H9 (cell line): ENCODE measurements at regions not wholly inside any gene's neighbourhood (a gene's known extent, or its start where the extent isn't known, plus 50 kb on each side); places are given as distances from the start of the nearest gene placed in this dataset.

Experiments used
- DNase-seq: peaks from one replicate; pipeline ENCODE4 v3.0.0-alpha.2; 2017
- H2AFZ ChIP-seq: one replicate; pipeline ENCODE4 v1.6.1; 2013; ENCODE audit warnings: mild to moderate bottlenecking, low read length, control low read depth, moderate library complexity
- H2AK5ac ChIP-seq: 2 replicates; pipeline ENCODE4 v1.6.1; 2013; ENCODE audit warnings: low read length, control low read depth, mixed read lengths; ENCODE audit not compliant: insufficient read length
- H2BK120ac ChIP-seq: one replicate; pipeline ENCODE4 v1.6.1; 2013; ENCODE audit warnings: low read depth, mild to moderate bottlenecking, low read length, control low read depth, inconsistent platforms; ENCODE audit not compliant: poor library complexity, severe bottlenecking
- H2BK12ac ChIP-seq: 2 replicates; pipeline ENCODE4 v1.6.1; 2013; ENCODE audit warnings: low read length, control low read depth, mixed read lengths, low read depth; ENCODE audit not compliant: insufficient read length
- H2BK15ac ChIP-seq: 2 replicates; pipeline ENCODE4 v1.6.1; 2013; ENCODE audit warnings: low read depth, low read length, control low read depth
- H2BK20ac ChIP-seq: one replicate; pipeline ENCODE4 v1.6.1; 2013; ENCODE audit warnings: low read depth, mild to moderate bottlenecking, low read length, control low read depth, inconsistent platforms; ENCODE audit not compliant: poor library complexity, severe bottlenecking
- H2BK5ac ChIP-seq: 2 replicates; pipeline ENCODE4 v1.6.1; 2013; ENCODE audit warnings: low read length, control low read depth, mixed read lengths; ENCODE audit not compliant: insufficient read length
- H3K14ac ChIP-seq: 2 replicates; pipeline ENCODE4 v1.6.1; 2013; ENCODE audit warnings: low read length, control low read depth; ENCODE audit not compliant: insufficient read depth
- H3K18ac ChIP-seq: 2 replicates; pipeline ENCODE4 v1.6.1; 2013; ENCODE audit warnings: low read depth, mild to moderate bottlenecking, mixed read lengths, low read length, control low read depth; ENCODE audit not compliant: insufficient read length
- H3K23ac ChIP-seq: 2 replicates; pipeline ENCODE4 v1.6.1; 2013; ENCODE audit warnings: low read length, control low read depth, mixed read lengths, low read depth; ENCODE audit not compliant: insufficient read length
- H3K23me2 ChIP-seq: 2 replicates; pipeline ENCODE4 v1.6.1; 2013; ENCODE audit warnings: low read depth, mild to moderate bottlenecking, mixed read lengths, low read length, control low read depth; ENCODE audit not compliant: insufficient read length, poor library complexity, severe bottlenecking
- H3K27ac ChIP-seq: 2 replicates; pipeline ENCODE4 v1.5.1; 2013; ENCODE audit warnings: low read length, control low read depth, mixed read lengths, low read depth; ENCODE audit not compliant: insufficient read length
- H3K27me3 ChIP-seq: 2 replicates; pipeline ENCODE4 v1.6.1; 2013; ENCODE audit warnings: low read length, control low read depth, inconsistent platforms; ENCODE audit not compliant: insufficient read depth
- H3K4ac ChIP-seq: 2 replicates; pipeline ENCODE4 v1.6.1; 2013; ENCODE audit warnings: low read depth, mild to moderate bottlenecking, control low read depth, inconsistent platforms, low read length, moderate library complexity
- H3K4me1 ChIP-seq: 2 replicates; pipeline ENCODE4 v1.6.1; 2013; ENCODE audit warnings: low read length, control low read depth, inconsistent platforms; ENCODE audit not compliant: insufficient read depth
- H3K4me2 ChIP-seq: 2 replicates; pipeline ENCODE4 v1.6.1; 2013; ENCODE audit warnings: low read length, control low read depth, mixed read lengths; ENCODE audit not compliant: insufficient read length, insufficient read depth
- H3K56ac ChIP-seq: 2 replicates; pipeline ENCODE4 v1.6.1; 2013; ENCODE audit warnings: low read depth, mild to moderate bottlenecking, mixed read lengths, low read length, control low read depth; ENCODE audit not compliant: insufficient read length
- H3K79me1 ChIP-seq: 2 replicates; pipeline ENCODE4 v1.6.1; 2013; ENCODE audit warnings: low read depth, mild to moderate bottlenecking, moderate library complexity, low read length, control low read depth, inconsistent platforms; ENCODE audit not compliant: insufficient read depth, poor library complexity, severe bottlenecking
- H3K79me2 ChIP-seq: 2 replicates; pipeline ENCODE4 v1.6.1; 2013; ENCODE audit warnings: low read length, control low read depth, inconsistent platforms; ENCODE audit not compliant: insufficient read depth
- H3K9ac ChIP-seq: 2 replicates; pipeline ENCODE4 v1.6.1; 2013; ENCODE audit warnings: low read length, control low read depth, mixed read lengths; ENCODE audit not compliant: insufficient read length; ENCODE audit errors: extremely low read depth
- H3K9me3 ChIP-seq: one replicate; pipeline ENCODE4 v1.6.1; 2013; ENCODE audit warnings: low read depth, low read length, inconsistent platforms; ENCODE audit not compliant: control insufficient read depth
- H3T11ph ChIP-seq: one replicate; pipeline ENCODE4 v1.6.1; 2013; ENCODE audit warnings: mild to moderate bottlenecking, low read length, control low read depth, inconsistent platforms
- H4K20me1 ChIP-seq: one replicate; pipeline ENCODE4 v1.6.1; 2013; ENCODE audit not compliant: control insufficient read depth, insufficient read length, insufficient read depth
- H4K5ac ChIP-seq: 2 replicates; pipeline ENCODE4 v1.6.1; 2013; ENCODE audit warnings: low read depth, mild to moderate bottlenecking, mixed read lengths, low read length, control low read depth; ENCODE audit not compliant: insufficient read length
- H4K8ac ChIP-seq: replicated peaks from 2 replicates; pipeline ENCODE4 v1.6.1; 2013; ENCODE audit warnings: low read length, control low read depth, mixed read lengths, low read depth; ENCODE audit not compliant: insufficient read length
- H4K91ac ChIP-seq: 2 replicates; pipeline ENCODE4 v1.6.1; 2013; ENCODE audit warnings: low read depth, mild to moderate bottlenecking, moderate library complexity, mixed read lengths, low read length, control low read depth; ENCODE audit not compliant: insufficient read length
- H3K27ac Mint-ChIP-seq, 3 experiments: 2 replicates in 2 of 3; 3 replicates in 1 of 3; pipeline ENCODE4 v1.8.0; 2020 to 2021; ENCODE audit warnings: mixed read lengths in 3 of 3, mild to moderate bottlenecking in 1 of 3, moderate library complexity in 1 of 3
- H3K27me3 Mint-ChIP-seq: 2 replicates; pipeline ENCODE4 v1.8.0; 2021; ENCODE audit warnings: low read depth, mild to moderate bottlenecking, moderate library complexity, mixed read lengths
- H3K36me3 Mint-ChIP-seq, 3 experiments: 2 replicates in 2 of 3; 3 replicates in 1 of 3; pipeline ENCODE4 v1.8.0; 2020 to 2021; ENCODE audit warnings: low read depth in 3 of 3, mixed read lengths in 3 of 3; ENCODE audit not compliant: insufficient read depth in 1 of 3
- H3K4me1 Mint-ChIP-seq, 2 experiments: 2 replicates each; pipeline ENCODE4 v1.8.0; 2020; ENCODE audit warnings: mixed read lengths in 2 of 2
- H3K4me3 Mint-ChIP-seq, 2 experiments: 2 replicates in 1 of 2; 3 replicates in 1 of 2; pipeline ENCODE4 v1.8.0; 2020 to 2021; ENCODE audit warnings: mild to moderate bottlenecking in 2 of 2, mixed read lengths in 2 of 2, moderate library complexity in 1 of 2
- H3K9me3 Mint-ChIP-seq, 2 experiments: 2 replicates in 1 of 2; 3 replicates in 1 of 2; pipeline ENCODE4 v1.8.0; 2020; ENCODE audit warnings: mild to moderate bottlenecking in 2 of 2, mixed read lengths in 2 of 2, moderate library complexity in 1 of 2
- CTCF ChIP-seq: fragments of 200-600 bp; sonication (generic); conservative IDR thresholded peaks from 3 replicates; pipeline ENCODE4 v1.8.0; 2021; ENCODE audit warnings: antibody characterized with exemption, mild to moderate bottlenecking
- WGBS: extraction: QIAGEN DNeasy Blood & Tissue Kit; methylation state at CpG from one replicate; pipeline ENCODE4 v1.1.7; 2013; ENCODE audit warnings: missing lambda C conversion rate, low lambda C conversion rate, mixed read lengths; ENCODE audit not compliant: insufficient read length; ENCODE audit errors: extremely low coverage; 5-methylcytosine and 5-hydroxymethylcytosine counted together

- Histone ChIP-seq H2BK20ac (no peak overlapping the region), H4K5ac (no peak overlapping the region), H2BK15ac (no peak overlapping the region), H3K18ac (no peak overlapping the region), H3K23me2 (no peaks in the 10 kb centered on the region), H3K14ac (no peak overlapping the region), H3K9me3 (no peaks in the 10 kb centered on the region), H4K91ac (no peak overlapping the region), H3K4me1 (no peaks in the 10 kb centered on the region), H3K56ac (no peak overlapping the region), H3K27ac (no peak overlapping the region), H3K79me2 (no peaks in the 10 kb centered on the region), H3K23ac (no peak overlapping the region), H3K4ac (no peak overlapping the region), H4K20me1 (no peaks in the 10 kb centered on the region), H2BK120ac (no peak overlapping the region), H2AK5ac (no peak overlapping the region), H4K8ac (no peak overlapping the region), H3T11ph (no peak overlapping the region), H2BK12ac (no peak overlapping the region), H3K9ac (no peak overlapping the region), H2AFZ (no peak overlapping the region), H2BK5ac (no peak overlapping the region), H3K27me3 (no peaks in the 10 kb centered on the region), H3K79me1 (no peaks in the 10 kb centered on the region), H3K4me2 (no peak overlapping the region)
- H3K4me3 Mint-ChIP-seq: no peak overlapping the region
- no peak for TF ChIP-seq CTCF
- no peaks in the 10 kb centered on the region for H3K27me3 Mint-ChIP-seq
- H3K27ac Mint-ChIP-seq: no peak overlapping the region
- no peak for DNase-seq
- no peaks in the 10 kb centered on the region for H3K36me3 Mint-ChIP-seq
- WGBS: no CpG with 5 or more reads among the region's 2 CpGs
- peaks cover 16 to 19% of the 10 kb centered on the region in 2 experiments for H3K4me1 Mint-ChIP-seq
- H3K9me3 Mint-ChIP-seq: no peaks in the 10 kb centered on the region
Observed at GRCh38 chr11:122220321-122220720, 104.3 kb upstream of the BLID start.
